HEK293 (cell line): ENCODE measurements at regions not wholly inside any gene's neighbourhood (a gene's known extent, or its start where the extent isn't known, plus 50 kb on each side); places are given as distances from the start of the nearest gene placed in this dataset.

Experiments used
- ZNF121 ChIP-seq: fragments of 450-650 bp; formaldehyde crosslinking; IDR thresholded peaks from 2 replicates; pipeline ENCODE4 v1.5.1; 2016; ENCODE audit warnings: missing biosample characterization, missing genetic modification characterization
- TF ChIP-seq, protein P1 (sequence below): fragments of 450-650 bp; formaldehyde crosslinking; IDR thresholded peaks from 2 replicates; pipeline ENCODE4 v1.5.1; 2016; ENCODE audit warnings: missing biosample characterization, missing genetic modification characterization

DNA sequence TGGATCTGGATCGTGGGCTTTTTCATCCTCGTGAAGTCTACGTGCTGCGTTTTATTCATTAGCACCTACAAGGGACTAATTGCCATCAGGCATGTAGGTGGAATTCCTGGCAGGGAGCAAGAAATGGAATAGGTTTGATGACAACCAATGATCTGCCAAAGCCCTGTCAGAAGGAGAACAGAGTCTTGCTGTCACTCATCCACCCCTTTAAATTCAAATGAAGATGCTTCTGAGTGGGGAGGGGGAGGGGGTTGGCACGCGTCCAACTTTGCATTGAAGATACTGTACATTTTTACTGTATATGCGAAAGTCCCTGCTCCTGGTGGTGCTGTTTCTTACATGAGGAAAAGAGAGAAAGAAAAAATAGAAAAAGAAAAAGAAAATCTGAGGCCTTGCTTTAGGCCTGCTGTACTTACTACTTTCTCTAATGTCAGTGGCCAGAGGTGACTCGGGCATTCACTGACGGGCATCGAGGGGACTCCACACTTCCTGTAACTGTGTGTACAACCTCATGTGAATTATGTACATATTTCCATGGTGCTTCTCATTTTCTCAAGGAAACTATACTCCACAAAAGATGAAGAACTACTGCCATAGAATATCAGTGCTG lies 569.1 kb downstream of the INHBA start:
- TF ChIP-seq, protein P1, sequence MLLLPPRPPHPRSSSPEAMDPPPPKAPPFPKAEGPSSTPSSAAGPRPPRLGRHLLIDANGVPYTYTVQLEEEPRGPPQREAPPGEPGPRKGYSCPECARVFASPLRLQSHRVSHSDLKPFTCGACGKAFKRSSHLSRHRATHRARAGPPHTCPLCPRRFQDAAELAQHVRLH, result no peak
- no peak for TF ChIP-seq ZNF121 (tag by site-specific recombination)
